Heart left ventricle (tissue), 16 donors: ENCODE measurements at regions not wholly inside any gene's neighbourhood (a gene's known extent, or its start where the extent isn't known, plus 50 kb on each side); places are given as distances from the start of the nearest gene placed in this dataset.

Experiments used
- ATAC-seq, 4 donors: fragments of 200-7000 bp; cut with Tn5 transposase; one replicate each; pipeline ENCODE4 v1.9.1; 2020 to 2022; ENCODE audit warnings: moderate library complexity in 4 of 4, mild to moderate bottlenecking in 3 of 4, moderate number of reproducible peaks in 1 of 4
- DNase-seq, 5 donors: peaks; one replicate each; pipeline ENCODE4 v3.0.0-alpha.2; 2020
- H3K27ac ChIP-seq, 12 donors: fragments of 200-600 bp; sonication (generic) in 4 of 12; one replicate each; pipeline versions ENCODE4 v1.5.0 to v1.8.0; 2016 to 2022; ENCODE audit warnings: mild to moderate bottlenecking in 2 of 12
- H3K27me3 ChIP-seq, 9 donors: fragments of 200-600 bp; sonication (generic) in 2 of 9; one replicate each; pipeline versions ENCODE4 v1.5.1 to v1.8.0; 2016 to 2022; ENCODE audit warnings: mild to moderate bottlenecking in 3 of 9
- H3K36me3 ChIP-seq, 9 donors: fragments of 200-600 bp; sonication (generic) in 2 of 9; one replicate each; pipeline versions ENCODE4 v1.5.0 to v1.8.0; 2018 to 2022; ENCODE audit warnings: mild to moderate bottlenecking in 2 of 9
- H3K4me1 ChIP-seq, 12 donors: fragments of 200-600 bp; sonication (generic) in 4 of 12; one replicate each; pipeline versions ENCODE4 v1.5.0 to v1.8.0; 2016 to 2022; ENCODE audit warnings: mild to moderate bottlenecking in 3 of 12
- H3K4me3 ChIP-seq, 12 donors: fragments of 200-600 bp; sonication (generic) in 4 of 12; one replicate each; pipeline versions ENCODE4 v1.5.0 to v1.8.0; 2017 to 2022; ENCODE audit warnings: mild to moderate bottlenecking in 9 of 12, moderate library complexity in 4 of 12
- H3K9me3 ChIP-seq, 12 donors: fragments of 200-600 bp; sonication (generic) in 4 of 12; one replicate each; pipeline versions ENCODE4 v1.5.0 to v1.8.0; 2016 to 2022; ENCODE audit warnings: mild to moderate bottlenecking in 1 of 12
- POLR2A ChIP-seq, 2 donors: fragments of 450-650 bp; IDR thresholded peaks; one replicate each; pipeline ENCODE4 v1.6.1; 2017; ENCODE audit warnings: antibody characterized with exemption in 2 of 2, mild to moderate bottlenecking in 2 of 2, moderate library complexity in 2 of 2
- WGBS, 4 donors: extraction: QIAGEN DNeasy Blood & Tissue Kit in 2 of 4; methylation state at CpG; one replicate each; pipeline versions ENCODE4 v1.1.5 to v1.1.7; 2013 to 2018; 5-methylcytosine and 5-hydroxymethylcytosine counted together
- intact Hi-C, 10 donors: fragments of 100-400 bp; cut with DNase I; formaldehyde crosslinking; loops; one replicate each; pipeline versions ENCODE4 v1.11.1 to v1.14.2; 2022
- TF ChIP-seq, protein P1 (sequence below), 12 donors: fragments of 200-600 bp; sonication (generic) in 4 of 12; IDR thresholded peaks; one replicate each; pipeline versions ENCODE4 v1.5.0 to v1.8.0; 2018 to 2022; ENCODE audit warnings: antibody characterized with exemption in 12 of 12, mild to moderate bottlenecking in 5 of 12
- donor health status: ischemic (EF 13 %, LVEDD 7.1; RV severe dilation, severe dysfunction).
- donor health status: healthy with polysubstance abuse.
- donor health status: DM: no; HTN: yes; CAD: no.
- donor health status: DM: no; HTN: no; CAD: no.
- donor health status: ischemic (EF 25% LVEDD 6.9; RV normal size, moderate dysfunction).
- donor health status: ischemic (EF 25% LVEDD 5.7; RV mildly dilated, moderate dysfunction).
- donor health status: healthy.
- donor health status: DM: yes; HTN: yes; CAD: no.
- donor health status: ischemic (EF 35%, LVEDD 5.7; RV mildly dilated, moderate dysfunction).
- donor health status: nonischemic (EF 11% LVEDD 7.7; RV severe dilation, severe dysfunction).
- donor health status: DM: yes; HTN: yes; CAD: no.
- donor health status: PGD.
- donor health status: ischemic (EF 29% LVEDD 5.4; RV normal size, mild dysfunction).
- donor health status: nonischemic (EF 23%, LVEDD 6.1; RV moderate dilation, normal function).

DNA sequence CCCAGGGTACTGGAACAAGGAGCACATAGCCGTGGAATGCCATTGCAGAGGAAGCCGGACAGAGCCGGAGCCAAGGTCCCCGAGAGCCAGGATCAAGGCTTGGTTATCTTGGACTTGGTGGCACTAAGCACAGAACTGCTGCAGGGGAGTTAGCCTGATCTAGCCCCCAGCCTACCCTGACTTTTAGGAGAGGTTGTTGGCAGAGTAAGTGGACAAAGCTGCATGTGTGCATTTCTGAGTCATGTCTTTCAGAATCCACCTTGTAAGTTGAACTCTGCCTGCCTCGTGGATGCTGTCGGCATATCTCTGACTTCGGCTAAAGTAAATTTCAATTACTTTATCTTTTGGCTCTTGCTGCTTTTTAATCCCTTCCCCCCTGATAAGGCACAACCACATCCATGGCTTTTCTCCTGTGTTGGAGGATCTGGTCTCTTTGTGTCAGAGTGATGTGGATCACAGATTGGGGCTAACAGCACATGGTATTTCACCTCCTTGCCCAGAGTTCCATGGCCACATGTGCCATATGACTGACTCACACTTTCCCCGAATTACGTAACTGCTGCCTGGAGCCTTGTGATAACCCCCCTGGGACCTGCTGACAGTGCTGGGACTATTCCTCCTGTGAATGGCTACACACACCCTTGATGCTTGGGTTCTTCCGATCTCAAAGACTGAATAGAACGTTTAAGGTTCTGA lies 240.3 kb downstream of the EMP1 start:
- ATAC-seq, result peak in 3 of 4 donors; percentile 64 to 78 (median 69)
- intact Hi-C loops, result no loop called here
- peak in 1 of 5 donors; percentile 46 for DNase-seq
- peaks cover 0 to 17% (median 2%) of the 10 kb centered on the region in 12 donors for H3K4me1 ChIP-seq
- WGBS, 4 donors, result 27 to 43% (median 34%) methylated on average over 10 to 11 of the region's 11 CpGs
- H3K9me3 ChIP-seq, result no peaks in the 10 kb centered on the region
- peaks cover 0 to 14% (median 0%) of the 10 kb centered on the region in 9 donors for H3K27me3 ChIP-seq
- H3K27ac ChIP-seq, result no peak overlapping the region
- H3K36me3 ChIP-seq, result no peaks in the 10 kb centered on the region
- no peak overlapping the region for H3K4me3 ChIP-seq
- no peak for TF ChIP-seq POLR2A (IDR thresholded peaks at IDR 0.05)
- TF ChIP-seq, protein P1, sequence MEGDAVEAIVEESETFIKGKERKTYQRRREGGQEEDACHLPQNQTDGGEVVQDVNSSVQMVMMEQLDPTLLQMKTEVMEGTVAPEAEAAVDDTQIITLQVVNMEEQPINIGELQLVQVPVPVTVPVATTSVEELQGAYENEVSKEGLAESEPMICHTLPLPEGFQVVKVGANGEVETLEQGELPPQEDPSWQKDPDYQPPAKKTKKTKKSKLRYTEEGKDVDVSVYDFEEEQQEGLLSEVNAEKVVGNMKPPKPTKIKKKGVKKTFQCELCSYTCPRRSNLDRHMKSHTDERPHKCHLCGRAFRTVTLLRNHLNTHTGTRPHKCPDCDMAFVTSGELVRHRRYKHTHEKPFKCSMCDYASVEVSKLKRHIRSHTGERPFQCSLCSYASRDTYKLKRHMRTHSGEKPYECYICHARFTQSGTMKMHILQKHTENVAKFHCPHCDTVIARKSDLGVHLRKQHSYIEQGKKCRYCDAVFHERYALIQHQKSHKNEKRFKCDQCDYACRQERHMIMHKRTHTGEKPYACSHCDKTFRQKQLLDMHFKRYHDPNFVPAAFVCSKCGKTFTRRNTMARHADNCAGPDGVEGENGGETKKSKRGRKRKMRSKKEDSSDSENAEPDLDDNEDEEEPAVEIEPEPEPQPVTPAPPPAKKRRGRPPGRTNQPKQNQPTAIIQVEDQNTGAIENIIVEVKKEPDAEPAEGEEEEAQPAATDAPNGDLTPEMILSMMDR (IDR thresholded peaks at IDR 0.05), result no peak

DNA sequence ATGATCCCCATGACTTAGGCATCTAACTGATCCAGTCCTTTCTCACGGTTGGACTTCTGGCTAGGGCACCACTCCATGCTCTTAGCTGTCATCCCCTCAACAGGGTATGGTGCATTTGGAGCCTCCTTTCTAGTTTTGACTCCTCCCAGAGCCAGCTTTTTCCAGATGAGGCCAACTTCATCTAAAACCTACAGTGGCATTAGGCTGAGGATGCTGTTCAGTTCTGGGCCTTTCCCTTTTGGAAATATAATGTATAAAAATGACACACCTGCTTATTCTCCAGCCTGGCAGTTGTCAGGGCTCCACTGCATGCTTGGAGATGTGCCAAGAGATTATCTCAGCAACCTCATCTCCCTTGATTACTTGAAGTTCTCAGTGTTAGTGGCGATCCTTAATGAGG lies 239.7 kb downstream of the EMP1 start:
- WGBS, 4 donors, result 27 to 37% (median 31%) methylated on average over 2 of the region's 2 CpGs
- no peak for DNase-seq
- Histone ChIP-seq H3K4me1 (peaks cover 0 to 12% (median 2%) of the 10 kb centered on the region in 12 donors), H3K36me3 (no peaks in the 10 kb centered on the region), H3K27ac (no peak overlapping the region), H3K4me3 (no peak overlapping the region), H3K27me3 (peaks cover 0 to 14% (median 0%) of the 10 kb centered on the region in 9 donors), H3K9me3 (no peaks in the 10 kb centered on the region)
- intact Hi-C loops, result no loop called here
- ATAC-seq, result no peak
- TF ChIP-seq, protein P1 (IDR thresholded peaks at IDR 0.05), result no peak
- TF ChIP-seq POLR2A (IDR thresholded peaks at IDR 0.05), result no peak

DNA sequence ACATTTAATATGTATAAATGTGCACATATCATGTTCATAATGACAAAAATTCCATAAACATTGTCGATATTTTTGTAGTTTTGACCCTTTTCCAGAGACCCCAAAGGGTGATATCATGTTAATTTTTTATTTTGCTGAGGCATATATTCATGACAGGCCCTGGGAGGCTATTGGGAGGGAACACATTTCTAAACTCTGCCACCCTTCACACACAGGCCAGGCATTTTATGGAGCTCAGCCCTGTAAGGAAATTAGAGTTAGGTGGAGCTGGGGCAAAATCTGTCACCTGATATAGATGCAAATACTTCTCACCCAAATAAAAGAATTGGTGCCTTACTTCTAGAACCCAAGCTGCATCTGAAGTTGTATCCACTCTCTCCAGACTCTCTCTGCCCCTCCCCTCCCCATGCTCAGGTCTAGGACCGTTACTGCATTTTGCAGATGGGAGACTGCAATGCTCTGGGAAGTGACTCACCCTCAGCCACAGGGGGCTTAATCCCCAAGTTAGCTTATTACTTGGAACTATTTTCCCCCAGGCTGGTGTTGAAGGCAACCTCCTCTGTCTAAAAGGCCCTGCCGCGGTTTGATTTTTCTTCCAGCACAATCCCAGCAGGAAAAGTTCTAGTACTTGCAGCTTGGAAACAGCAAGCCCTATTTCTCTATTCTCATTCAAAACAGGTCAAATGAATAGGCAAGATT lies 238.9 kb downstream of the EMP1 start:
- ATAC-seq (no peak), DNase-seq (no peak)
- no peak for TF ChIP-seq POLR2A (IDR thresholded peaks at IDR 0.05)
- TF ChIP-seq, protein P1 (IDR thresholded peaks at IDR 0.05), result no peak
- no peak overlapping the region for H3K27ac ChIP-seq
- H3K4me1 ChIP-seq, result peaks cover 0 to 12% (median 2%) of the 10 kb centered on the region in 12 donors
- WGBS, 4 donors, result 47 to 56% (median 55%) methylated on average over 4 of the region's 4 CpGs
- no peak overlapping the region for H3K4me3 ChIP-seq
- peaks cover 0 to 14% (median 0%) of the 10 kb centered on the region in 9 donors for H3K27me3 ChIP-seq
- H3K36me3 ChIP-seq, result no peaks in the 10 kb centered on the region
- no peaks in the 10 kb centered on the region for H3K9me3 ChIP-seq
- intact Hi-C loops, result no loop called here

DNA sequence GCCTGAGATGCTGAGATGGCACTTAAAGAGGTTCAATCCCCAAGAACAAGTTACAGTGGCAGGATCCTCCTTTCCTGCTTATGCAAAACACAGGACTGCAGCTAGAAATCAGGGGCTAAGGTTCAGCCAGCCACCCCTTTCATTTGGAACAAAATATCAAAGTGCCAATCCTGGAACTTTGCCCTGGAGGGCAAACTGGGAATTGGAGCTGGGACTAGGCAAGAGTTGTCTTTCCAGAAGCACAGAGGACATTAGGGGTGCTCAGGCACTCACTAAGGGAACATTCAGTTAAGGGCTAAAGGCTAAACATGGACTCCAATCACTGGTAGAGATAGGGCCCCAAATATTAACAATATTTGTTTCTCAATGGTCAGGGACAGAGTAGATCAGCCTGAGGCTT lies 237.2 kb downstream of the EMP1 start:
- ATAC-seq (no peak), DNase-seq (no peak)
- Histone ChIP-seq H3K4me1 (peaks cover 0 to 12% (median 2%) of the 10 kb centered on the region in 12 donors), H3K27ac (no peak overlapping the region), H3K36me3 (no peaks in the 10 kb centered on the region), H3K9me3 (no peaks in the 10 kb centered on the region), H3K27me3 (peaks cover 0 to 11% (median 0%) of the 10 kb centered on the region in 9 donors), H3K4me3 (no peak overlapping the region)
- TF ChIP-seq, protein P1 (IDR thresholded peaks at IDR 0.05), result no peak
- no peak for TF ChIP-seq POLR2A (IDR thresholded peaks at IDR 0.05)
- intact Hi-C loops, result no loop called here
